Fibroblast of lung (primary cell): ENCODE measurements at regions not wholly inside any gene's neighbourhood (a gene's known extent, or its start where the extent isn't known, plus 50 kb on each side); places are given as distances from the start of the nearest gene placed in this dataset.

Source experiments
- CTCF ChIP-seq, 2 donors: IDR thresholded peaks in 1 of 2; conservative IDR thresholded peaks in 1 of 2; 1 replicate in 1 of 2; 2 replicates in 1 of 2; pipeline ENCODE4 v1.5.1; 2011 to 2012; ENCODE audit warnings: low read length in 2 of 2, control low read depth in 1 of 2, inconsistent platforms in 1 of 2, low read depth in 1 of 2, mild to moderate bottlenecking in 1 of 2
- EZH2 ChIP-seq: IDR thresholded peaks from 2 replicates; pipeline ENCODE4 v1.5.1; 2012; ENCODE audit warnings: low read length, control low read depth, mild to moderate bottlenecking; ENCODE audit errors: missing control alignments

DNA sequence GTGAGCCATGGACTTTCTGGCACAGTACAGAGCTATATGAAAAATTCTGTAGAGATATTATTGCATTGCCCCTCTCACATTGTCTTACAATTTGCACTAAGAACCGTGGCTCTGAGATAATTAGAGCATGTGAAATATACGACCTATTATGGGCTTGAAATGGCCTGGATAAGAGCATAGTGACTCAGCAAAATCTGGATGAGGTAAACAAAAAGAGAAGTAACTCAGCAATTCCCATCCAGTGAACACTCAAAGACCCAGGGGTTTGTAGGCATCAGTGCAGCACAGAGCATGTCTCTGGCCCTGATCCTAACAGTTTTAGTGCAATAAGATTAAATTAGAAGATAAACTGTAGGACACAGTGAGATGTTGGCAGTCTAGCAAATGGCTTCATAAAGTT, 317.2 kb upstream of the MYOCD start:
- TF ChIP-seq CTCF (conservative IDR thresholded peaks at IDR 0.05 in 1 of 2, IDR thresholded peaks at IDR 0.05 in 1 of 2; ENCODE audit: low read depth in 1 of 2, low read length in 2 of 2) (no peak), EZH2 (no peak)
